Esophagus squamous epithelium (tissue), 4 donors: ENCODE measurements at regions not wholly inside any gene's neighbourhood (a gene's known extent, or its start where the extent isn't known, plus 50 kb on each side); places are given as distances from the start of the nearest gene placed in this dataset.

ENCODE experiments used
- POLR2A ChIP-seq, 4 donors: fragments of 450-650 bp; IDR thresholded peaks; one replicate each; pipeline ENCODE4 v1.6.1; 2017; ENCODE audit warnings: antibody characterized with exemption in 4 of 4, mild to moderate bottlenecking in 4 of 4, moderate library complexity in 3 of 4
- TF ChIP-seq, protein P1 (sequence below), 6 experiments: fragments of 450-650 bp in 4 of 6; fragments of 200-600 bp in 2 of 6; sonication (generic) in 2 of 6; IDR thresholded peaks; one replicate each; pipeline ENCODE4 v1.5.1; 2016 to 2019; ENCODE audit warnings: antibody characterized with exemption in 6 of 6, mild to moderate bottlenecking in 4 of 6, moderate library complexity in 4 of 6

DNA sequence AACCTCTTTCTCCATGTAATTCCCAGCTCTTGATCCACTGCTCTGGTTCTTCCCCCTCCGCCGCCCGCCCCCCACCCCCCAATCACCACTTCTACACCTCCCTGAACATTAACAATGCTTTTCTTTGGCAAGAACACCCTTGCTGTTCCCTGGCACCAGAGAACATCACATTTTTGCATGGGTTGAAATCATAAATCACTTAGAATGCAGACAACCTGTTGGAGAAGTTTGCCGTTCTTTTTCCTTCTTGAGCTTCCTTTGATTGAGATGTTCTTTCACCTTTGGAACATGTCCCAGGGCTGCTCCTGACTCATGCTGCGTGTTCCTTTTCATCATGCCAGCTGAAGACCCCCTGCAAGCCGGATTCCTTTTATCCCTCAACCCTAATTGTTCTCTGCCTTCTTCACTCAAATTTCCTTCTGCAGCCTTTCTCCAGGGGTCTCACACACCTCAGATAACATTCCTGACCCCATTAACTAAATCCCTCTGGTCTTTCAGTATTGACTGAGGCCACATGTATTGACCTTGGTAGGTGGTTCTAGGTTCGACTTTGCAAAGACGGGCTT is 294.1 kb upstream of the TMPO start:
- TF ChIP-seq, protein P1, sequence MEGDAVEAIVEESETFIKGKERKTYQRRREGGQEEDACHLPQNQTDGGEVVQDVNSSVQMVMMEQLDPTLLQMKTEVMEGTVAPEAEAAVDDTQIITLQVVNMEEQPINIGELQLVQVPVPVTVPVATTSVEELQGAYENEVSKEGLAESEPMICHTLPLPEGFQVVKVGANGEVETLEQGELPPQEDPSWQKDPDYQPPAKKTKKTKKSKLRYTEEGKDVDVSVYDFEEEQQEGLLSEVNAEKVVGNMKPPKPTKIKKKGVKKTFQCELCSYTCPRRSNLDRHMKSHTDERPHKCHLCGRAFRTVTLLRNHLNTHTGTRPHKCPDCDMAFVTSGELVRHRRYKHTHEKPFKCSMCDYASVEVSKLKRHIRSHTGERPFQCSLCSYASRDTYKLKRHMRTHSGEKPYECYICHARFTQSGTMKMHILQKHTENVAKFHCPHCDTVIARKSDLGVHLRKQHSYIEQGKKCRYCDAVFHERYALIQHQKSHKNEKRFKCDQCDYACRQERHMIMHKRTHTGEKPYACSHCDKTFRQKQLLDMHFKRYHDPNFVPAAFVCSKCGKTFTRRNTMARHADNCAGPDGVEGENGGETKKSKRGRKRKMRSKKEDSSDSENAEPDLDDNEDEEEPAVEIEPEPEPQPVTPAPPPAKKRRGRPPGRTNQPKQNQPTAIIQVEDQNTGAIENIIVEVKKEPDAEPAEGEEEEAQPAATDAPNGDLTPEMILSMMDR (IDR thresholded peaks at IDR 0.05) = no peak
- no peak for TF ChIP-seq POLR2A (IDR thresholded peaks at IDR 0.05)
